GM21528 (cell line): ENCODE measurements at regions not wholly inside any gene's neighbourhood (a gene's known extent, or its start where the extent isn't known, plus 50 kb on each side); places are given as distances from the start of the nearest gene placed in this dataset.

ENCODE experiments used
- ATAC-seq: cut with Tn5 transposase; IDR thresholded peaks from one replicate; pipeline ENCODE4 v1.9.1; 2021; ENCODE audit warnings: mild to moderate bottlenecking, moderate library complexity; ENCODE audit not compliant: unreplicated experiment, low FRiP score

GRCh38 chr1:55512466-55512865 is 297.3 kb upstream of the USP24 start:
- ATAC-seq, result no peak

- no peak for ATAC-seq
These were observed 292.4 kb upstream of the USP24 start for GRCh38 chr1:55507578-55507931.

GRCh38 chr1:55506740-55507577 is 291.8 kb upstream of the USP24 start:
- no peak for ATAC-seq

- no peak for ATAC-seq
These were observed 290.2 kb upstream of the USP24 start for GRCh38 chr1:55505326-55505725.

- no peak for ATAC-seq
These were observed 289.2 kb upstream of the USP24 start for GRCh38 chr1:55504306-55504731.

- no peak for ATAC-seq
These were observed 288.6 kb upstream of the USP24 start for GRCh38 chr1:55503663-55504305.

GRCh38 chr1:55500601-55501000 is 285.4 kb upstream of the USP24 start:
- no peak for ATAC-seq

GRCh38 chr1:55490547-55490946 is 275.4 kb upstream of the USP24 start:
- no peak for ATAC-seq

- ATAC-seq, result no peak
These were observed 269.0 kb upstream of the USP24 start for GRCh38 chr1:55484173-55484572.

- ATAC-seq, result no peak
These were observed 268.4 kb upstream of the USP24 start for GRCh38 chr1:55483523-55483922.

GRCh38 chr1:55481634-55482033 is 266.5 kb upstream of the USP24 start:
- ATAC-seq, result no peak

- no peak for ATAC-seq
These were observed 265.0 kb upstream of the USP24 start for GRCh38 chr1:55480029-55480795.

- no peak for ATAC-seq
These were observed 263.6 kb upstream of the USP24 start for GRCh38 chr1:55478742-55479141.

- no peak for ATAC-seq
These were observed 262.8 kb upstream of the USP24 start for GRCh38 chr1:55477953-55478352.

- no peak for ATAC-seq
These were observed 261.4 kb upstream of the USP24 start for GRCh38 chr1:55476445-55477015.

GRCh38 chr1:55474168-55474786 is 259.1 kb upstream of the USP24 start:
- ATAC-seq, result no peak

GRCh38 chr1:55473661-55474060 is 258.5 kb upstream of the USP24 start:
- no peak for ATAC-seq

GRCh38 chr1:55472784-55473183 is 257.6 kb upstream of the USP24 start:
- no peak for ATAC-seq

GRCh38 chr1:55472115-55472514 is 257.0 kb upstream of the USP24 start:
- no peak for ATAC-seq

- no peak for ATAC-seq
These were observed 253.1 kb upstream of the USP24 start for GRCh38 chr1:55468142-55468795.
